ENCODE measurements at regions not wholly inside any gene's neighbourhood (a gene's known extent, or its start where the extent isn't known, plus 50 kb on each side); places are given as distances from the start of the nearest gene placed in this dataset.

- TF ChIP-seq EZH2phosphoT487 (IDR thresholded peaks at IDR 0.05; ENCODE audit: low read length) (no peak), CTCF (IDR thresholded peaks at IDR 0.05; ENCODE audit: low read length) (no peak), EZH2 (optimal IDR thresholded peaks at IDR 0.05; ENCODE audit: low read depth, low read length) (no peak)
- no peak overlapping the region for H3K27ac ChIP-seq (ENCODE audit: low read length)
Observed at GRCh38 chr6:112581015-112581414, 233.9 kb downstream of the RFPL4B start.

GRCh38 chr6:112590326-112590725 lies 243.2 kb downstream of the RFPL4B start:
- Histone ChIP-seq H3K27ac (ENCODE audit: low read length) (no peak overlapping the region), H3K9me3 (replicated peaks; ENCODE audit: insufficient read depth, low read length) (no peaks in the 10 kb centered on the region), H3K4me3 (ENCODE audit: low read length) (no peak overlapping the region), H3K9ac (ENCODE audit: low read length) (no peak overlapping the region), H3K4me2 (ENCODE audit: low read depth, low read length) (no peak overlapping the region), H2AFZ (ENCODE audit: low read length) (no peak overlapping the region), H3F3A (ENCODE audit: insufficient read depth, low read length) (no peaks in the 10 kb centered on the region), H3K4me1 (ENCODE audit: low read length) (peaks cover 13% of the 10 kb centered on the region; the same call in 1 of the 2 replicates), H3K36me3 (replicated peaks; ENCODE audit: insufficient read depth, low read length) (no peaks in the 10 kb centered on the region), H3K9me2 (replicated peaks; ENCODE audit: insufficient read depth, low read length) (no peaks in the 10 kb centered on the region), H4K20me1 (ENCODE audit: insufficient read depth, low read length) (no peaks in the 10 kb centered on the region), H3K27me3 (replicated peaks; ENCODE audit: insufficient read depth, low read length) (no peaks in the 10 kb centered on the region), H3K79me2 (ENCODE audit: low read length) (no peaks in the 10 kb centered on the region)
- TF ChIP-seq CTCF (IDR thresholded peaks at IDR 0.05; ENCODE audit: low read length) (no peak), EZH2phosphoT487 (IDR thresholded peaks at IDR 0.05; ENCODE audit: low read length) (no peak), EZH2 (optimal IDR thresholded peaks at IDR 0.05; ENCODE audit: low read depth, low read length) (no peak)
- DNase-seq = no peak

More at GRCh38 chr6:112581015-112581414, 233.9 kb downstream of the RFPL4B start:
- no peak overlapping the region for H3K9ac ChIP-seq (ENCODE audit: low read length)
- H3K36me3 ChIP-seq (replicated peaks; ENCODE audit: insufficient read depth, low read length) = no peaks in the 10 kb centered on the region
- DNase-seq = no peak
- no peaks in the 10 kb centered on the region for H3K79me2 ChIP-seq (ENCODE audit: low read length)
- H2AFZ ChIP-seq (ENCODE audit: low read length) = no peak overlapping the region
- no peak overlapping the region for H3K4me3 ChIP-seq (ENCODE audit: low read length)
- no peaks in the 10 kb centered on the region for H3K4me1 ChIP-seq (ENCODE audit: low read length)
- no peaks in the 10 kb centered on the region for H3K27me3 ChIP-seq (replicated peaks; ENCODE audit: insufficient read depth, low read length)
- no peaks in the 10 kb centered on the region for H4K20me1 ChIP-seq (ENCODE audit: insufficient read depth, low read length)
- no peaks in the 10 kb centered on the region for H3K9me2 ChIP-seq (replicated peaks; ENCODE audit: insufficient read depth, low read length)
- no peak overlapping the region for H3K4me2 ChIP-seq (ENCODE audit: low read depth, low read length)
- H3F3A ChIP-seq (ENCODE audit: insufficient read depth, low read length) = no peaks in the 10 kb centered on the region
- H3K9me3 ChIP-seq (replicated peaks; ENCODE audit: insufficient read depth, low read length) = no peaks in the 10 kb centered on the region

DNA sequence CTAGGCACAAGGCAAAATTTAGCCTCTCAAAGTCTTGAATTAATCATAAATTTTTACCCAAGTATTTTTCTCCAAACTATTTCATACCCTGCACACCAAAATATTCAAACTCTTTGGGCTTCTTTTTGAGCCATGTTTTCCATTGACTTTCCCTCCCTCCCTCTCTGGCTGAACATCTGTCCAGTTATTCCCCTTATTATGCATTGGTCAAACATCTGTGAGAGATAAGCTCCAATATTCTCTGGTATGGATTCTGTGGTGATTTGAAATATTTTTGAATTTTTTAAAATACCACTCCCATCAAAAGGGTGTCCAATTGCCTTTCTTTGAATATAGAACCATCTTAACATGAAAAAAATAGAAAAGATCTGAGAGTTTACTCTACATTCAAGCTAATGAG lies 244.2 kb downstream of the RFPL4B start:
- H3K9me2 ChIP-seq (replicated peaks; ENCODE audit: insufficient read depth, low read length) = no peaks in the 10 kb centered on the region
- H3K27ac ChIP-seq (ENCODE audit: low read length) = no peak overlapping the region
- no peak for DNase-seq
- H3K4me2 ChIP-seq (ENCODE audit: low read depth, low read length) = no peak overlapping the region
- no peaks in the 10 kb centered on the region for H3K27me3 ChIP-seq (replicated peaks; ENCODE audit: insufficient read depth, low read length)
- peaks cover 13% of the 10 kb centered on the region; the same call in 1 of the 2 replicates for H3K4me1 ChIP-seq (ENCODE audit: low read length)
- TF ChIP-seq EZH2phosphoT487 (IDR thresholded peaks at IDR 0.05; ENCODE audit: low read length) (no peak), EZH2 (optimal IDR thresholded peaks at IDR 0.05; ENCODE audit: low read depth, low read length) (no peak), CTCF (IDR thresholded peaks at IDR 0.05; ENCODE audit: low read length) (no peak)
- H3K9me3 ChIP-seq (replicated peaks; ENCODE audit: insufficient read depth, low read length) = no peaks in the 10 kb centered on the region
- H4K20me1 ChIP-seq (ENCODE audit: insufficient read depth, low read length) = no peaks in the 10 kb centered on the region
- H3F3A ChIP-seq (ENCODE audit: insufficient read depth, low read length) = no peaks in the 10 kb centered on the region
- no peaks in the 10 kb centered on the region for H3K36me3 ChIP-seq (replicated peaks; ENCODE audit: insufficient read depth, low read length)
- H3K79me2 ChIP-seq (ENCODE audit: low read length) = no peaks in the 10 kb centered on the region
- no peak overlapping the region for H3K9ac ChIP-seq (ENCODE audit: low read length)
- H2AFZ ChIP-seq (ENCODE audit: low read length) = no peak overlapping the region
- H3K4me3 ChIP-seq (ENCODE audit: low read length) = no peak overlapping the region

Data from MM.1S (cell line).